GM21360 (cell line): ENCODE measurements at regions not wholly inside any gene's neighbourhood (a gene's known extent, or its start where the extent isn't known, plus 50 kb on each side); places are given as distances from the start of the nearest gene placed in this dataset.

Source experiments
- ATAC-seq: cut with Tn5 transposase; IDR thresholded peaks from one replicate; pipeline ENCODE4 v1.9.1; 2021; ENCODE audit warnings: mild to moderate bottlenecking, moderate library complexity; ENCODE audit not compliant: unreplicated experiment

DNA sequence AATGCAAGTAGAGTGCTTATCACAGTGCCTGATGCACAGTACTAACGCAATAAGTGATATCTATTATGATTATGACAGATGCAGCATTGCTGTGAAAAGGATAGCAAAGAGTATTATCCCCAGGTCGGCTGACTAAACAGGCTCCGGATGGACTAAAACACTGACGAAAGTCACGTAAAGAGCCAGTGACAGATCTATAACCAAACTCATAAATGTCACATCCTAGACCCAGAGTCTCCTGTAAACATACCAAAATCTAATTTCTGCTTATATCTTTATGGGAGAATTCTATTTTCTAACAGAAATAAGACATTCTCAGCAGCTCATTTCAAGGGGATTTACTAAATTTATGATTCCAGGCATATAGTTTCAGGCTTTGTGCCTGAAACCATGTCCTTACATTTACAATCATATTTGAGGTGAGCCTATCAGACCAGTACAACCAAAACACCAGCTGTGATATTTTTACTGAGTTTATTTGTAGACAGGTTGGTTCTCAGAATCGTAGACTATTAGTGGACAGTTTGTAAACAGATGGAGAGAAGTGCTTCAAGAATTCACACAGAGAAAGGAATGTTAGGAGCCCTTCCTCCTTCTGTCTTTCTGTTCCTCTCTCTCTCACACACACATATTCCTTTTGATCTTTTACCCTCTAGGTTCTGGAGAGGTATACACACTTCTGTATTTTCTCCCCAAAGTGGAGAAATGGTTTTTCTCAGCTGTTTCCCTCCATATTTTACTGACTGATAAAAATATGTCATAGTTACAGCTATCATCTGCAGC, 52.4 kb upstream of the WDR26 start:
- ATAC-seq = no peak

DNA sequence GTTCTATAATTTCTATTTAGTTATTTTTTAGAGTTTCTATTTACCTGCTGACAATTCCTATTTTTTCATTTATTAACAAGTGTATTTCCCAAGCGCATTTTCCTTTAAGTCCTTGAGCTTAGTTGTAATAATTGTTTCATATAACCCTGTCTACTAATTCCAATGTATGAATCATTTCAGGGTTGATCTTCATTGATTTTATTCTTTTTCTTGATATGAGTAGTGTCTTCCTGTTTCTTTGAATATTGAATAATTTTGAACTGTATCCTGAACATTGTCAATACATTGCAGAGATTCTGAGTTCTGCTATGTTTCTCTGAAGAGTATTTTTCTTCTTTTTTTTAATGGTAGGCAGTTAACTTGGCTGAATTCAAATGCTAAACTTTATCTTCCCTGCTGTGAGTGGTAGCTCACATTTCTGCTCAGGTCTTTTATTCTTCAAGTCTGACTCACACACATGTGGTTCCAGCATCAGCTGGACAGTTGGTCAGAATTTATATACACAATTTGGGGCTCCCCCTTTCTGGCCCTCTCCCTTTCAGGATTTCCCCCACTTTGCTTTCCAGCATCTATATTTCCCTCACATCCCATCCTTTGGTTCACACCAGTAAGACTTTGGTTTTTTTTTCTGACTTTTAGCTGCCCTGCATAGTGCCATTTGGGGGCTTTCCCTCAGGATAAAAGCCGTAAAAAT, 54.4 kb upstream of the WDR26 start:
- no peak for ATAC-seq

GRCh38 chr1:224489534-224490365, 55.2 kb upstream of the WDR26 start:
- ATAC-seq = no peak

- no peak for ATAC-seq
Observed at GRCh38 chr1:224490549-224491537, 56.2 kb upstream of the WDR26 start.

DNA sequence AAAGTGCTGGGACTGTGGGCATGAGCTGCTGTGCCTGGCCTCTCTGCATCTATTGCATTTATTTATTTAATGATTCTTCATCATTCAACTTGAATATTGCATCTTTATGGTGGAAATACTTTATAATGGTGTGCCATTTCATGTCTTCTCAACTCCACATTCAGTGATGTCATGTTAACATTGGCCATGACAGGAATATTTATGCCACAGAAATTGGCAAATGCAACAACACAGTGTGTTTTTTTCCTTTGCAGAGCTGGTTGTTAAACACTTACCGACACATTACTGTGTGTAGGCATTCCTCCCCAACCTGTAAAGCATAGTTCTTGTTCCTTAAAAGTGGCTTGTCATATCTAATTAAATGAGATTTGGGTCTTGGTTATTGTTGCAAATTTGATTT, 57.4 kb upstream of the WDR26 start:
- ATAC-seq = no peak

DNA sequence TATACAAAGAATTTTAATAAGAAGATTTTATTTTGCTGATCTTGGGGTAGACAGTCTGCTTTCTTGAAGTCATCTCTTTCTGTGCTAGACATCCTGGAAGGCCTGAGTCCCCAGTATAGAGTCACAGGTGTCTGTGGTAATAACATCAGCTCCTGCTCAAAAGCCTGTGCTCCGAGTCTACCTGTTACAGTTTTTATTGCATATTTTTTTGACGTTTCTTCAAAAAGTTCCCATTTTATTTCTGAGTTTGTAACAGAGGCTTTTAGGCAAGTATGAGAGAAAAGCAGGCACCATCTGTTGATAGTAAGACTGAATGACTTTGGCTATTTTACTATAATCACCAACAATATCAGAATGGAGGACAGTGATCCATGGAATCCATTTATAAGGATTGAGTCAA, 58.0 kb upstream of the WDR26 start:
- ATAC-seq = no peak

DNA sequence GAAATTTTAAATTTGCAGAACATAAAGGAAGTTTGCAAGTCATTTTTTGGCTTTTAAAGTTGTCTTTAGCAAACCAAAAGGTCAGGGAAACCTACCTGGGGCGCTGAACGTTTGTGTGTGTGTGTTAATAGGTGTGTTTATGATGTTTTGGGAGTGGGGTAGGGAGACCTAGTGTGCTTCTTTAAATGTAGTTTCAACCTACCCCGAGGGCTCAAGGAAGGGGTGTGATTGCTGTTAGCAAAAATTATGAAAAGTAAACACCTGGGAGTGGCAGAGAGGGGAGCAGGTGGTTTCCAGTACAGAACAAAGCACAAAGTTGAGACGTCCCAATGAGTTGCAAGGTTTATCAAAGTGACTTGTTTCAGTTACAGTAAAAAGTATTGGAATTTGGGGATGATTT, 58.7 kb upstream of the WDR26 start:
- no peak for ATAC-seq

DNA sequence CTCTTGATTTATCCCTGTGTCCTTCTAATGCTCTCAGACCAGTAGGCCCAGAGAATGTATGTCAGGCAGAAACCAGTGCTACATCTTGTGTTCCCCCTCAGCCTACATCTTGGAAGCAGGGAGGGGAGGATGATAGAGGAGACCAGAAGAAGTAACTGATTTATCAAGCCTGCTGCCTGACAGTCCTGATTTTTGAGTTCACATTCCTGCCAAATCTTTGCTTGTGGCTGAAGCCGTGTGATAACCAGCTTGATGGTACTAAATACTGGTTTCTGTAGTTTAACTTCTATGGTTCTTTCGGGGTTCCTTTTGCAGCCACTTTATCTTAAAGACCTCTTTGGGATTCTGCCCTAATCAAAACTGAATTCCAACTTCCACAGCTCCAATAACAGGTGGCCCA, 59.7 kb upstream of the WDR26 start:
- ATAC-seq = no peak

DNA sequence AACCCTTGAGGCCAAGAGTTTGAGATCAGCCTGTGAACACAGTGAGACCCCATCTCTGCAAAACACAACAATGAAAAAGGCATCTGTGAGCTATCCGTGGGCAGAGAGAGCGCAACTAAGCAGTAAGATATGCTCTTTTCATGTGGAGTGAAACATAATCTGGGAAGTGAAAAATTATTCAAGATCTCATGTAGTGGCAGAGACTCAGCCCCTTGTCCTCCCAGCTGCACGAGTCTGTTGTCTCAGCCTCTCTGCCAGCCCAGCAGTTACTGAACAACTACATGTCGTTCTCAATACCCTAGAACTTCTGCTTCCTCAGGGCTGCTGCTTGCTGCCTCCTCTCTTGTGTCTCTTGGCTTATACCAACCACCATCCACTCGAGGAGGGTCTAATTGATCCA, 61.3 kb upstream of the WDR26 start:
- ATAC-seq = no peak

DNA sequence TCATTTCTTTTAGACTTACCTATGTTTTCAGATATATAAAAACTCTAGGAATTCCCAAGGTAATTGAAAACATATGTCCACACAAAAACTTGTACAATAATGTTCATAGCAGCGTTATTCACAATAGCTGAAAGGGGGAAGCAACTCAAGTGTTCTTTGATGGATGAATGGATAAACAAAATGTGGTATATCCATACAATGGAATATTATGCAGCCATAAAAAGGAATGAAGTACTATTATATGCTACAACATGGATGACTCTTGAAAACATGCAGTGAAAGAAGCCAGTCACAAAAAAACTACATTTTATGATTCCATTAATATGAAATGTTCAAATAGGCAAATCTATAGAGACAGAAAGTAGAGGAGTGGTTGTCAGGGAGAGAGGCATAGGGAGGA, 62.2 kb upstream of the WDR26 start:
- no peak for ATAC-seq

GRCh38 chr1:224497714-224498573, 63.3 kb upstream of the WDR26 start:
- peak; percentile 96 for ATAC-seq

- ATAC-seq = no peak
Observed at GRCh38 chr1:224498574-224499170, 64.1 kb upstream of the WDR26 start.

DNA sequence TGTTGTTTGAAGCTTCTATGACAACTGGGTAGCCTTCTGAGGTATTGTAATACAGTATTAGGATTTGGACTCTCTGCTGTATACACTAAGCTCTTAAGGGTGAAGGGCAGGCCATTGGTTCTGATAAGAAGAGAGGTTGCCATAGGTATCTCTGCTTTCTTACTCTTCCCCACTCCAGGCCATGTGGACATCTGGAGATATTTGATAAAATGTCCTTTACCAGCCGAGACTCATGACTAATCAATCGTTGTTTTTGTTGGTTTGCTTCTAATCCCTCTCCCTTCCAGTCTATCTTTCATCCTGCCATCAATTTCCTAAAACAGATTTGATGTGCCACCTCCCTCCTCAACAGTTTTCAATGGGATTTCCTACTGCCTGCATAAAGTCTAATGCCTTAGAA, 64.6 kb upstream of the WDR26 start:
- no peak for ATAC-seq

DNA sequence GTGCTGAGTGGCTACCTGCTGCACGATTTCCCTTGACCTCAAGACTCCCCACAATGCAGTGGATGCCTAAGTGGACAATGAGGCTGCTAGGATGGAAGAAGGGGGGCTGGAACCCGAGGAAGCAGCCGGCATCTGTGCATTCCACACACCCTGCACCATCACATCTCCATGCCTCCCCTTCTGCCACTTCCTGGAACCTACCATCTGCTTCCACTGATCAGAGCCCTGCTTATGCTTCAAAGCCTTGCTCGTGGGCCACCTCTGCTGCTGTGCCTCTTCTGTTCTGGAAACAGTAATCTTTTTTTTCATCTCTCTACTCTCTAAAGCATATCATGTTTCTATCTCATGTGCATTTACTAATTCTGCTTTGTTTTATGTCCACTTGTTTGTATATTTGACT, 66.2 kb upstream of the WDR26 start:
- no peak for ATAC-seq

GRCh38 chr1:224501836-224502235, 67.2 kb upstream of the WDR26 start:
- no peak for ATAC-seq

- ATAC-seq = no peak
Observed at GRCh38 chr1:224502459-224503160, 68.0 kb upstream of the WDR26 start.

GRCh38 chr1:224503161-224504118, 68.8 kb upstream of the WDR26 start:
- peak; percentile 97 for ATAC-seq
